Mesendoderm (in vitro differentiated cells): ENCODE measurements at regions not wholly inside any gene's neighbourhood (a gene's known extent, or its start where the extent isn't known, plus 50 kb on each side); places are given as distances from the start of the nearest gene placed in this dataset.
"Not testable (repeated sequence)": the region's sequence is repeated elsewhere in the genome, so short reads cannot be mapped to it uniquely, and the experiment has no call there.

ENCODE experiments used
- DNase-seq: peaks from one replicate; pipeline ENCODE4 v3.0.0; 2013
- H2AK5ac ChIP-seq: 2 replicates; pipeline ENCODE4 v1.6.1; 2013; ENCODE audit warnings: low read length, inconsistent platforms
- H2BK120ac ChIP-seq: 2 replicates; pipeline ENCODE4 v1.6.1; 2013; ENCODE audit warnings: low read depth, mild to moderate bottlenecking, low read length, moderate library complexity, mixed read lengths
- H2BK15ac ChIP-seq: replicated peaks from 2 replicates; pipeline ENCODE4 v1.6.1; 2013; ENCODE audit warnings: low read depth, mild to moderate bottlenecking, moderate library complexity
- H2BK5ac ChIP-seq: 2 replicates; pipeline ENCODE4 v1.6.1; 2013; ENCODE audit warnings: low read length, inconsistent platforms
- H3K18ac ChIP-seq: 2 replicates; pipeline ENCODE4 v1.6.1; 2013; ENCODE audit warnings: mild to moderate bottlenecking, low read length, mixed read lengths
- H3K23ac ChIP-seq: one replicate; pipeline ENCODE4 v1.6.1; 2013; ENCODE audit warnings: low read length
- H3K27ac ChIP-seq: 2 replicates; pipeline ENCODE4 v1.5.1; 2013; ENCODE audit warnings: low read depth, mild to moderate bottlenecking, inconsistent platforms, low read length, moderate library complexity
- H3K27me3 ChIP-seq: 2 replicates; pipeline ENCODE4 v1.6.1; 2013; ENCODE audit warnings: low read length, control low read depth, mild to moderate bottlenecking, inconsistent platforms; ENCODE audit not compliant: insufficient read depth, poor library complexity
- H3K36me3 ChIP-seq: 2 replicates; pipeline ENCODE4 v1.6.1; 2013; ENCODE audit warnings: low read length, inconsistent platforms; ENCODE audit not compliant: control insufficient read depth, insufficient read depth
- H3K4ac ChIP-seq: one replicate; pipeline ENCODE4 v1.6.1; 2013; ENCODE audit warnings: low read depth, mild to moderate bottlenecking, low read length, moderate library complexity
- H3K4me1 ChIP-seq: 2 replicates; pipeline ENCODE4 v1.6.1; 2013; ENCODE audit warnings: low read depth, low read length, inconsistent platforms; ENCODE audit not compliant: control insufficient read depth
- H3K4me2 ChIP-seq: 2 replicates; pipeline ENCODE4 v1.6.1; 2013; ENCODE audit warnings: low read length
- H3K4me3 ChIP-seq: 2 replicates; pipeline ENCODE4 v1.5.1; 2013; ENCODE audit warnings: mild to moderate bottlenecking, low read length
- H3K56ac ChIP-seq: one replicate; pipeline ENCODE4 v1.6.1; 2013; ENCODE audit warnings: low read length
- H3K79me1 ChIP-seq: 2 replicates; pipeline ENCODE4 v1.6.1; 2013; ENCODE audit warnings: low read length, inconsistent platforms
- H3K79me2 ChIP-seq: 2 replicates; pipeline ENCODE4 v1.6.1; 2013; ENCODE audit warnings: mild to moderate bottlenecking, low read length; ENCODE audit not compliant: control insufficient read depth, insufficient read depth
- H3K9ac ChIP-seq: 2 replicates; pipeline ENCODE4 v1.6.1; 2013; ENCODE audit warnings: low read length, inconsistent platforms
- H4K5ac ChIP-seq: one replicate; pipeline ENCODE4 v1.6.1; 2013; ENCODE audit warnings: low read length
- H4K8ac ChIP-seq: one replicate; pipeline ENCODE4 v1.6.1; 2013; ENCODE audit warnings: low read depth, mild to moderate bottlenecking, control low read depth, low read length, moderate library complexity
- WGBS: extraction: QIAGEN DNeasy Blood & Tissue Kit; methylation state at CpG from one replicate; pipeline ENCODE4 v1.1.7; 2013; ENCODE audit warnings: low lambda C conversion rate, missing lambda C conversion rate; ENCODE audit not compliant: insufficient coverage; ENCODE audit errors: extremely low coverage; 5-methylcytosine and 5-hydroxymethylcytosine counted together

GRCh38 chr7:73154586-73155038 is 68.8 kb upstream of the SPDYE9 start:
- not testable (repeated sequence) for H3K27ac ChIP-seq, H3K9ac ChIP-seq, H3K27me3 ChIP-seq, H4K5ac ChIP-seq, H3K4me3 ChIP-seq, H3K79me2 ChIP-seq, H3K56ac ChIP-seq, H3K23ac ChIP-seq, H4K8ac ChIP-seq, H2AK5ac ChIP-seq, H3K4me1 ChIP-seq, H2BK5ac ChIP-seq, H3K36me3 ChIP-seq, DNase-seq, H3K4me2 ChIP-seq, H3K18ac ChIP-seq, H3K79me1 ChIP-seq, H2BK120ac ChIP-seq, H3K4ac ChIP-seq, H2BK15ac ChIP-seq
- no CpG with 5 or more reads among the region's 48 CpGs for WGBS

GRCh38 chr7:73153921-73154585 is 68.2 kb upstream of the SPDYE9 start:
- H3K79me2 ChIP-seq, DNase-seq: not testable (repeated sequence)

GRCh38 chr7:73148570-73148969 is 62.7 kb upstream of the SPDYE9 start:
- H2BK120ac ChIP-seq, H4K5ac ChIP-seq, H3K36me3 ChIP-seq, H3K4me1 ChIP-seq, H3K79me1 ChIP-seq, H3K23ac ChIP-seq, H2BK5ac ChIP-seq, H3K56ac ChIP-seq, H3K4me3 ChIP-seq, H2BK15ac ChIP-seq, H4K8ac ChIP-seq, H2AK5ac ChIP-seq, H3K27me3 ChIP-seq, H3K9ac ChIP-seq, H3K79me2 ChIP-seq, H3K27ac ChIP-seq, DNase-seq, H3K4ac ChIP-seq, H3K18ac ChIP-seq, H3K4me2 ChIP-seq: not testable (repeated sequence)
- WGBS: no CpG with 5 or more reads among the region's 2 CpGs

More at GRCh38 chr7:73153921-73154585, 68.2 kb upstream of the SPDYE9 start:
- not testable (repeated sequence) for H2AK5ac ChIP-seq, H3K4me2 ChIP-seq, H3K4ac ChIP-seq, H3K27ac ChIP-seq, H2BK15ac ChIP-seq, H2BK5ac ChIP-seq, H3K4me3 ChIP-seq, H3K4me1 ChIP-seq, H2BK120ac ChIP-seq, H3K9ac ChIP-seq, H4K5ac ChIP-seq, H4K8ac ChIP-seq, H3K18ac ChIP-seq, H3K23ac ChIP-seq, H3K27me3 ChIP-seq, H3K36me3 ChIP-seq, H3K56ac ChIP-seq, H3K79me1 ChIP-seq
- no CpG with 5 or more reads among the region's 23 CpGs for WGBS

GRCh38 chr7:73147681-73148080 is 61.8 kb upstream of the SPDYE9 start:
- H2AK5ac ChIP-seq, H3K4me1 ChIP-seq, H3K36me3 ChIP-seq, H3K9ac ChIP-seq, H2BK15ac ChIP-seq, H3K79me2 ChIP-seq, H3K23ac ChIP-seq, H3K56ac ChIP-seq, H3K18ac ChIP-seq, H3K4me2 ChIP-seq, H4K5ac ChIP-seq, H3K4ac ChIP-seq, DNase-seq, H3K4me3 ChIP-seq, H3K79me1 ChIP-seq, H4K8ac ChIP-seq, H3K27ac ChIP-seq, H3K27me3 ChIP-seq, H2BK5ac ChIP-seq, H2BK120ac ChIP-seq: not testable (repeated sequence)
- WGBS: no CpG with 5 or more reads among the region's 6 CpGs

GRCh38 chr7:73143993-73144392 is 58.2 kb upstream of the SPDYE9 start:
- not testable (repeated sequence) for DNase-seq, H3K79me1 ChIP-seq, H2BK120ac ChIP-seq, H2BK5ac ChIP-seq, H3K23ac ChIP-seq, H2BK15ac ChIP-seq, H3K4ac ChIP-seq, H3K4me2 ChIP-seq, H4K5ac ChIP-seq, H3K9ac ChIP-seq, H3K56ac ChIP-seq, H3K4me3 ChIP-seq, H3K4me1 ChIP-seq, H3K27me3 ChIP-seq, H3K79me2 ChIP-seq, H3K36me3 ChIP-seq, H3K27ac ChIP-seq, H2AK5ac ChIP-seq, H4K8ac ChIP-seq, H3K18ac ChIP-seq
- WGBS: no CpG with 5 or more reads among the region's 8 CpGs

GRCh38 chr7:73137922-73138321 is 52.1 kb upstream of the SPDYE9 start:
- H2AK5ac ChIP-seq, H2BK120ac ChIP-seq, H3K27me3 ChIP-seq, H3K36me3 ChIP-seq, H3K4me2 ChIP-seq, H3K79me1 ChIP-seq, H4K8ac ChIP-seq, H3K23ac ChIP-seq, H3K27ac ChIP-seq, DNase-seq, H3K4me3 ChIP-seq, H3K18ac ChIP-seq, H4K5ac ChIP-seq, H3K4ac ChIP-seq, H3K56ac ChIP-seq, H3K4me1 ChIP-seq, H2BK5ac ChIP-seq, H3K79me2 ChIP-seq, H3K9ac ChIP-seq, H2BK15ac ChIP-seq: not testable (repeated sequence)
- WGBS: no CpG with 5 or more reads among the region's 3 CpGs
